ENCODE measurements at regions not wholly inside any gene's neighbourhood (a gene's known extent, or its start where the extent isn't known, plus 50 kb on each side); places are given as distances from the start of the nearest gene placed in this dataset.

DNA sequence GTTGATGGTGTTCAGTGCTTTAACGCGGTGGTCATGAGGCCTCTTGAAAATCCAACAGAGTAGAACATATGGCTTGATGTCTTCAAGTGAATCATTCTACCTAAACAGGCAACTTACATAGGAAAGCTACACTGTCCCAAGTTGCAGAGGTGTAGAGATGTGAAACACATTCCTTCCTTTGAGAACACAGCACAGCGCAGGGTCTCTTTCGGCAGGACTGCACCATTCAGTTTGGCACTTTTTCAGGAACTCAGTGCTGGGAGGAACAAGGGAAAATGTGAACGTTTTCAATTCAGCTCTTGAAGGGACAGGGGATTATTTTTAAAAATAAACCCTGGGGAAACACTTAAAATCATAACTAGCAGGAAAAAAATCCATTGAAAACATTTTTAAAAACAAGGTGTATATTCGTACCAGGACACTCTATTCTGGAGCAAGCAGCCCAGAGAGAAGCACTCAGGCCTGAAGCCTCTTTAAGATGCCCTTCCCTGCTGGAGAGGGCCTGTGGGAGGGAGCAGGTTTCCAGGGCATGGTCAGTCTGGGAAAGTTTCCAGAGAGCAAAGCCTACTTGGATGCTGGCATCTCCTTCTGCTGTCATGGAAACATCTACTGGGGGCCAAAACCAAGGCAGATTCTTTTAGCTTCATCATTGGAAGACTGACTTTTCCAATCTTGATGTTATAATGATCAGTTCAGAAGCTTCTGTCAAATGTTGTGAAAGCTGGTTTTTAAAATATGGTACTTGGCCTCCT, 60.4 kb upstream of the NPVF start:
- CTCF ChIA-PET: no interaction called here

DNA sequence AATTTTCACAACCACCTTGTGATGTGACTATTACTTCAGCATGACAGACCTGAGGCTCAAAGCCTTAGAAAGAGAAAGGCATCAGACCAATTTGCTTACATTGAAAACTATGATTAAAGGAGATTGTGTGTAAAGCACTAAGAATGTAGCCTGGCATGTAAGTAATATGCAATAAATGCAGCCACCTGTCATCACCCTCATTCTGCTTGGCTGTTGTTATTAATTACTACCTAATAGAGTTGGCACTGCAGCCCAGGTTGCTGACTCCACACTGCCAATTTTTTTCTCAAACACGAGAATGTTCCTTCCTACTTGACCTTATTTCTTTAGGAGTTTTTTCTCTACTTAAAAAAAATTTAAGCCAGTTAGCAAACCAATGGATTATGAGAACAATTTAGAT, 61.2 kb upstream of the NPVF start:
- intact Hi-C loops (cut with micrococcal nuclease): no loop called here
- DNase-seq (no peak), ATAC-seq (ENCODE audit: low read depth) (no peak)
- Mint-ChIP-seq H3K9me3 (no peaks in the 10 kb centered on the region), H3K4me3 (no peak overlapping the region), H3K36me3 (ENCODE audit: low read depth) (no peaks in the 10 kb centered on the region), H3K4me1 (no peaks in the 10 kb centered on the region), H3K27ac (no peak overlapping the region), H3K27me3 (peaks cover 7% of the 10 kb centered on the region)
- TF ChIP-seq, protein P1, sequence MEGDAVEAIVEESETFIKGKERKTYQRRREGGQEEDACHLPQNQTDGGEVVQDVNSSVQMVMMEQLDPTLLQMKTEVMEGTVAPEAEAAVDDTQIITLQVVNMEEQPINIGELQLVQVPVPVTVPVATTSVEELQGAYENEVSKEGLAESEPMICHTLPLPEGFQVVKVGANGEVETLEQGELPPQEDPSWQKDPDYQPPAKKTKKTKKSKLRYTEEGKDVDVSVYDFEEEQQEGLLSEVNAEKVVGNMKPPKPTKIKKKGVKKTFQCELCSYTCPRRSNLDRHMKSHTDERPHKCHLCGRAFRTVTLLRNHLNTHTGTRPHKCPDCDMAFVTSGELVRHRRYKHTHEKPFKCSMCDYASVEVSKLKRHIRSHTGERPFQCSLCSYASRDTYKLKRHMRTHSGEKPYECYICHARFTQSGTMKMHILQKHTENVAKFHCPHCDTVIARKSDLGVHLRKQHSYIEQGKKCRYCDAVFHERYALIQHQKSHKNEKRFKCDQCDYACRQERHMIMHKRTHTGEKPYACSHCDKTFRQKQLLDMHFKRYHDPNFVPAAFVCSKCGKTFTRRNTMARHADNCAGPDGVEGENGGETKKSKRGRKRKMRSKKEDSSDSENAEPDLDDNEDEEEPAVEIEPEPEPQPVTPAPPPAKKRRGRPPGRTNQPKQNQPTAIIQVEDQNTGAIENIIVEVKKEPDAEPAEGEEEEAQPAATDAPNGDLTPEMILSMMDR (IDR thresholded peaks at IDR 0.05): no peak
- POLR2A ChIA-PET: no interaction called here
- CTCF ChIA-PET: no interaction called here

More for the DNA sequence above, 60.4 kb upstream of the NPVF start:
- H3K4me1 Mint-ChIP-seq: no peaks in the 10 kb centered on the region
- no peak overlapping the region for H3K4me3 Mint-ChIP-seq
- ATAC-seq (ENCODE audit: low read depth) (no peak), DNase-seq (no peak)
- intact Hi-C loops (cut with micrococcal nuclease): no loop called here
- TF ChIP-seq, protein P1 (IDR thresholded peaks at IDR 0.05): no peak
- no peaks in the 10 kb centered on the region for H3K9me3 Mint-ChIP-seq
- H3K36me3 Mint-ChIP-seq (ENCODE audit: low read depth): no peaks in the 10 kb centered on the region
- POLR2A ChIA-PET: no interaction called here
- H3K27me3 Mint-ChIP-seq: peaks cover 7% of the 10 kb centered on the region
- H3K27ac Mint-ChIP-seq: no peak overlapping the region

DNA sequence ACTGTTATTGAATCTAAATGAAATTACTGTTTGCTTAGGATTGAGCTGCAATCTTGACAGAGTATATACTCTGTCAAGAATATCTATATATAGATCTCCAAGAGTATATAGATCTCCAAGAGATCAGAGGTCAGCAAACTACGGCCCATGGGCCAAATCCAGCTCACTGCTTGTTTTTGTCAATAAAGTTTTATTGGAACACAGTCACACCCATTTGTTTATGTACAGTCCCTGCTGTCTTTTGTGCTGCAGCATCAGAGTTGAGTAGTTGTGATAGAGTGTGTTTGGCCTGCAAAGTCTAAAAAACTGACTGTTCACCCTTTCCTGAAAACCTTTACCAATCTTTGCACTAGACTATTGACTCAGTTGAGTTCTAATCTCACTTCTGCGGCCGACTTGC, 66.3 kb upstream of the NPVF start:
- ATAC-seq (ENCODE audit: low read depth) (no peak), DNase-seq (no peak)
- intact Hi-C loops (cut with micrococcal nuclease): no loop called here
- TF ChIP-seq, protein P1 (IDR thresholded peaks at IDR 0.05): no peak
- ChIA-PET CTCF (no interaction called here), POLR2A (no interaction called here)
- Mint-ChIP-seq H3K36me3 (ENCODE audit: low read depth) (no peaks in the 10 kb centered on the region), H3K4me1 (no peaks in the 10 kb centered on the region), H3K9me3 (no peaks in the 10 kb centered on the region), H3K27ac (no peak overlapping the region), H3K4me3 (no peak overlapping the region), H3K27me3 (peaks cover 13% of the 10 kb centered on the region)

DNA sequence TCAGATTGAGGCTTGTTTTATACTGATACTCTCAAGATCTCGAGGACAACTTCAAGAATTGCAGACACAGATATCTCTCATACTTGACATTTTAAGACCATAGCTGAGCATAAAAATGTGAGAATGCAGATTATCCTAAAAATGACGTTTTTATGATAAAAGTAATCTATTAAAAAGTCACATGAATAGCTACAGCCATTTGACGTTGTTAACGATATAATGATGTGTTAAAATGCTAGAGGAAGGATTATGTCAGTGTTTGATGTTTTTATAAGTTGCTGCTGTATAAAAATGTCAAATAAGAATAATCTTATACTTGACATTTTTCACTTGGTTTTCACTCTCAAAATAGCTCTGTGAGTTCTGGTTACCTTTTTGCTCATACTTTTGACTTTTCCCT, 67.1 kb upstream of the NPVF start:
- no peak overlapping the region for H3K27ac Mint-ChIP-seq
- peaks cover 13% of the 10 kb centered on the region for H3K27me3 Mint-ChIP-seq
- DNase-seq: no peak
- H3K4me1 Mint-ChIP-seq: no peaks in the 10 kb centered on the region
- ATAC-seq (ENCODE audit: low read depth): no peak
- no peaks in the 10 kb centered on the region for H3K9me3 Mint-ChIP-seq
- intact Hi-C loops (cut with micrococcal nuclease): no loop called here
- H3K4me3 Mint-ChIP-seq: no peak overlapping the region
- CTCF ChIA-PET: no interaction called here
- H3K36me3 Mint-ChIP-seq (ENCODE audit: low read depth): no peaks in the 10 kb centered on the region
- POLR2A ChIA-PET: no interaction called here
- TF ChIP-seq, protein P1 (IDR thresholded peaks at IDR 0.05): no peak

DNA sequence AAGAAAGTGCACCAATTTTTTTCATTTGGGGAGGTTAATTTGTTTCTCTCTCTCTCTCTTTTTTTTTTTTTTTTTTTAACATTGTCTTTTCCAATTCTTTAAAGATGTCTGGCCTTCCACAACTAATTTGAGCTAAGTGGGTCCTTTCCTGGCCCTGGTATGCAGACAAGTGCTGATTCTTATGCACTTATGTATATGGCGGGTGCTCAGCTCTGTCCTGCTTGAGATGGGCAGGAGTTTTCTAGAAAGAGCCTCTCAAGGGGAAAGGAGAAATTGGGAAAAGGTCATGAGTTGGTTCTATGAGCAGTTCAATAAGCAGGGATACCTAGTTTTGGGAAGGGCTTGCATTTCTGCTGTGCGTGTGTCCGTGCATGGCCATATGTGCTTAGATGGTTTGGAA, 67.8 kb upstream of the NPVF start:
- H3K4me1 Mint-ChIP-seq: no peaks in the 10 kb centered on the region
- H3K27me3 Mint-ChIP-seq: peaks cover 12% of the 10 kb centered on the region
- no peaks in the 10 kb centered on the region for H3K9me3 Mint-ChIP-seq
- no peak for ATAC-seq (ENCODE audit: low read depth)
- H3K27ac Mint-ChIP-seq: no peak overlapping the region
- no peak for DNase-seq
- TF ChIP-seq, protein P1 (IDR thresholded peaks at IDR 0.05): no peak
- CTCF ChIA-PET: no interaction called here
- no peaks in the 10 kb centered on the region for H3K36me3 Mint-ChIP-seq (ENCODE audit: low read depth)
- intact Hi-C loops (cut with micrococcal nuclease): no loop called here
- POLR2A ChIA-PET: no interaction called here
- H3K4me3 Mint-ChIP-seq: no peak overlapping the region
